ENCODE measurements at regions not wholly inside any gene's neighbourhood (a gene's known extent, or its start where the extent isn't known, plus 50 kb on each side); places are given as distances from the start of the nearest gene placed in this dataset.

DNA sequence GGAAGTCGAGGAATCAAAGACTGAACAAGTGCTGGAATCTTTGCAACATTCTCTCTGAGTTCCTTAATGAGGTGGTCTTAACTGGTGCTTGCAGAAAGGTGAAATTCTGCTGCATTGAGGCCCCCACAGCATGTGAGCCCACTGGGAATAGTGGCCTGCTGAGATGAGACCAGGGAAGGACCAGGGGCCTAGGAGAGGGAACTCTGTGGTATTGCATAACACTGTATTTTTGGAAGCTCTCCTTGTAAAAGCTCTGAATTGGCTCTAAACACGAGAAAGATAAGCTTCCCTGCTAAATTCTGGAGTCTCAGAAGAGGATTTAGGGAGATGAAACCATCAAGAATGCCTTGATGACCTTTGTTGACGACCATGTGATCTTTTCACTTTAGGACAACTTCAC, 100.4 kb upstream of the TSC22D1 start:
- Mint-ChIP-seq H3K36me3 (ENCODE audit: low read depth, unreplicated experiment) (no peaks in the 10 kb centered on the region), H3K27me3 (ENCODE audit: low read depth, unreplicated experiment) (peaks cover 2% of the 10 kb centered on the region), H3K9me3 (ENCODE audit: unreplicated experiment) (peaks cover 9% of the 10 kb centered on the region), H3K4me3 (ENCODE audit: unreplicated experiment) (no peak overlapping the region), H3K27ac (ENCODE audit: unreplicated experiment) (no peak overlapping the region), H3K4me1 (ENCODE audit: low read depth, unreplicated experiment) (no peaks in the 10 kb centered on the region)
- Histone ChIP-seq H3K4me1 (ENCODE audit: insufficient read depth, low read length) (no peaks in the 10 kb centered on the region), H3K36me3 (ENCODE audit: insufficient read depth, low read length) (no peaks in the 10 kb centered on the region), H3K4me2 (ENCODE audit: low read length) (no peak overlapping the region), H3K4me3 (ENCODE audit: insufficient read depth, low read depth, low read length) (no peak overlapping the region), H3K27ac (ENCODE audit: low read depth, low read length) (no peak overlapping the region), H3K9ac (ENCODE audit: low read length) (no peak overlapping the region), H4K20me1 (ENCODE audit: insufficient read depth, low read length) (no peaks in the 10 kb centered on the region), H3K79me2 (ENCODE audit: insufficient read depth, low read length) (no peaks in the 10 kb centered on the region), H3K27me3 (ENCODE audit: insufficient read depth, low read length) (no peaks in the 10 kb centered on the region), H2AFZ (ENCODE audit: low read depth, low read length) (no peak overlapping the region), H3K9me3 (ENCODE audit: insufficient read depth, low read depth, low read length) (no peaks in the 10 kb centered on the region)
- TF ChIP-seq, protein P1, sequence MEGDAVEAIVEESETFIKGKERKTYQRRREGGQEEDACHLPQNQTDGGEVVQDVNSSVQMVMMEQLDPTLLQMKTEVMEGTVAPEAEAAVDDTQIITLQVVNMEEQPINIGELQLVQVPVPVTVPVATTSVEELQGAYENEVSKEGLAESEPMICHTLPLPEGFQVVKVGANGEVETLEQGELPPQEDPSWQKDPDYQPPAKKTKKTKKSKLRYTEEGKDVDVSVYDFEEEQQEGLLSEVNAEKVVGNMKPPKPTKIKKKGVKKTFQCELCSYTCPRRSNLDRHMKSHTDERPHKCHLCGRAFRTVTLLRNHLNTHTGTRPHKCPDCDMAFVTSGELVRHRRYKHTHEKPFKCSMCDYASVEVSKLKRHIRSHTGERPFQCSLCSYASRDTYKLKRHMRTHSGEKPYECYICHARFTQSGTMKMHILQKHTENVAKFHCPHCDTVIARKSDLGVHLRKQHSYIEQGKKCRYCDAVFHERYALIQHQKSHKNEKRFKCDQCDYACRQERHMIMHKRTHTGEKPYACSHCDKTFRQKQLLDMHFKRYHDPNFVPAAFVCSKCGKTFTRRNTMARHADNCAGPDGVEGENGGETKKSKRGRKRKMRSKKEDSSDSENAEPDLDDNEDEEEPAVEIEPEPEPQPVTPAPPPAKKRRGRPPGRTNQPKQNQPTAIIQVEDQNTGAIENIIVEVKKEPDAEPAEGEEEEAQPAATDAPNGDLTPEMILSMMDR (IDR thresholded peaks at IDR 0.05; ENCODE audit: insufficient read depth, low read depth, low read length) = no peak
- TF ChIP-seq EZH2 (IDR thresholded peaks at IDR 0.05; ENCODE audit: insufficient read depth, low read length) = no peak
- FAIRE-seq (no peak), DNase-seq (ENCODE audit: low read depth) (no peak)

DNA sequence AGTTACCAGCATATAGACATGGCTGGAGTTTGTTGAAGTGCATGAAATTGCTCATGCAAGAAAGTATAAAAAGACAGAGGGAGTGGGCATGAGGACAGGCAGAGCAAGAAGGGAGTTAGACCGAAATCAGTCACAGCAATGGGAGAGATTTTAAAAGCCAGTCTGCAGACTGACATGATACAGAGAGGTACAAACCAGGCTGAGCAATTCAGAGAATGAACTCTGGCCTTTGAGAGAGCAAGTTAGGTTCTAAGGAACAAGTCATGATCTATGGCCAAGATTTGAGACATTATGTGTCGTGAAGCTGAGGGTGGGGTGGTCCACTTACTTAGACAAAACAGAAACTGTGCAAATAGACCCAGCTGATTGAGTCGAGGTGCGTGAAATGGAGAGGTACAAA, 93.4 kb upstream of the TSC22D1 start:
- Histone ChIP-seq H3K36me3 (ENCODE audit: insufficient read depth, low read length) (no peaks in the 10 kb centered on the region), H3K79me2 (ENCODE audit: insufficient read depth, low read length) (no peaks in the 10 kb centered on the region), H3K4me2 (ENCODE audit: low read length) (no peak overlapping the region), H3K9ac (ENCODE audit: low read length) (no peak overlapping the region), H3K9me3 (ENCODE audit: insufficient read depth, low read depth, low read length) (no peaks in the 10 kb centered on the region), H3K4me1 (ENCODE audit: insufficient read depth, low read length) (peaks cover 27% of the 10 kb centered on the region), H3K4me3 (ENCODE audit: insufficient read depth, low read depth, low read length) (no peak overlapping the region), H2AFZ (ENCODE audit: low read depth, low read length) (no peak overlapping the region), H4K20me1 (ENCODE audit: insufficient read depth, low read length) (no peaks in the 10 kb centered on the region), H3K27me3 (ENCODE audit: insufficient read depth, low read length) (no peaks in the 10 kb centered on the region), H3K27ac (ENCODE audit: low read depth, low read length) (no peak overlapping the region)
- no peak for FAIRE-seq
- DNase-seq (ENCODE audit: low read depth) = no peak
- TF ChIP-seq, protein P1 (IDR thresholded peaks at IDR 0.05; ENCODE audit: insufficient read depth, low read depth, low read length) = no peak
- TF ChIP-seq EZH2 (IDR thresholded peaks at IDR 0.05; ENCODE audit: insufficient read depth, low read length) = no peak
- Mint-ChIP-seq H3K9me3 (ENCODE audit: unreplicated experiment) (no peaks in the 10 kb centered on the region), H3K27ac (ENCODE audit: unreplicated experiment) (no peak overlapping the region), H3K36me3 (ENCODE audit: low read depth, unreplicated experiment) (no peaks in the 10 kb centered on the region), H3K27me3 (ENCODE audit: low read depth, unreplicated experiment) (peaks cover 2% of the 10 kb centered on the region), H3K4me3 (ENCODE audit: unreplicated experiment) (no peak overlapping the region), H3K4me1 (ENCODE audit: low read depth, unreplicated experiment) (peaks cover 6% of the 10 kb centered on the region)

DNA sequence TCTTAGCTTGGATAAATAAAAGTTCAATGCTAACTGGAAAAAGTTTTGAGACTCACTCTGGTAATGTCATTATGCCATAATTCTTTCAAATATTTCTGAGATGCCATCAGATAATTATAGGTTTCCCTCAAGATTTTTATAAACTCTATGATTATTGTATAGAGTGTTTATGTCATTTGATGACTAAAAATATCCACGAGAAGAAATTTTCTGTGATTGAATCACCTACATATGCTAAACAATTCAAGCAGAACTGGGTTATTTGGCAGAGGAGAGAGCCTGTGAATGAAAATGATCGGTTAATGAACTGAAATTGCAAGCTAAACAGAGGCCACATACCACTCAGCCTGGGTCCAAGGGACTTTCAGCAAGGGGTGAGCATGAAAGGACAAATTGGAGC, 92.6 kb upstream of the TSC22D1 start:
- Histone ChIP-seq H3K27me3 (ENCODE audit: insufficient read depth, low read length) (no peaks in the 10 kb centered on the region), H3K4me3 (ENCODE audit: insufficient read depth, low read depth, low read length) (no peak overlapping the region), H4K20me1 (ENCODE audit: insufficient read depth, low read length) (no peaks in the 10 kb centered on the region), H3K9ac (ENCODE audit: low read length) (peak overlapping the region; percentile 39), H3K79me2 (ENCODE audit: insufficient read depth, low read length) (no peaks in the 10 kb centered on the region), H3K9me3 (ENCODE audit: insufficient read depth, low read depth, low read length) (no peaks in the 10 kb centered on the region), H3K27ac (ENCODE audit: low read depth, low read length) (peak overlapping the region; percentile 44), H3K4me1 (ENCODE audit: insufficient read depth, low read length) (peaks cover 27% of the 10 kb centered on the region), H2AFZ (ENCODE audit: low read depth, low read length) (peak overlapping the region; percentile 23), H3K4me2 (ENCODE audit: low read length) (peak overlapping the region; percentile 77), H3K36me3 (ENCODE audit: insufficient read depth, low read length) (no peaks in the 10 kb centered on the region)
- H3K27ac Mint-ChIP-seq (ENCODE audit: unreplicated experiment) = no peak overlapping the region
- H3K4me1 Mint-ChIP-seq (ENCODE audit: low read depth, unreplicated experiment) = peaks cover 6% of the 10 kb centered on the region
- H3K9me3 Mint-ChIP-seq (ENCODE audit: unreplicated experiment) = no peaks in the 10 kb centered on the region
- H3K36me3 Mint-ChIP-seq (ENCODE audit: low read depth, unreplicated experiment) = no peaks in the 10 kb centered on the region
- no peak overlapping the region for H3K4me3 Mint-ChIP-seq (ENCODE audit: unreplicated experiment)
- FAIRE-seq (peak; percentile 58), DNase-seq (ENCODE audit: low read depth) (peak; percentile 55)
- H3K27me3 Mint-ChIP-seq (ENCODE audit: low read depth, unreplicated experiment) = peaks cover 2% of the 10 kb centered on the region
- no peak for TF ChIP-seq EZH2 (IDR thresholded peaks at IDR 0.05; ENCODE audit: insufficient read depth, low read length)
- TF ChIP-seq, protein P1 (IDR thresholded peaks at IDR 0.05; ENCODE audit: insufficient read depth, low read depth, low read length) = no peak
